ENCODE measurements at regions not wholly inside any gene's neighbourhood (a gene's known extent, or its start where the extent isn't known, plus 50 kb on each side); places are given as distances from the start of the nearest gene placed in this dataset.

GRCh38 chr9:14027116-14027800, 286.7 kb downstream of the NFIB start:
- no peak overlapping the region for H3K9ac ChIP-seq (ENCODE audit: control insufficient read depth, extremely low read depth, insufficient read depth, low read length)
- no peak overlapping the region for H3K4me2 ChIP-seq (ENCODE audit: control insufficient read depth, extremely low read depth, insufficient read depth, low read depth, low read length)
- no peaks in the 10 kb centered on the region for H4K20me1 ChIP-seq (ENCODE audit: control insufficient read depth, extremely low read depth, insufficient read depth, low read length)
- H3K4me3 ChIP-seq (ENCODE audit: control insufficient read depth in 2 of 3, extremely low read depth in 1 of 3, insufficient read depth in 2 of 3, low read depth in 1 of 3, low read length in 3 of 3): no peak overlapping the region
- FAIRE-seq (no peak), DNase-seq (ENCODE audit: low read depth, low spot score) (no peak)
- H3K27ac ChIP-seq (ENCODE audit: control insufficient read depth, insufficient read depth, low read length): no peak overlapping the region
- H3K9me1 ChIP-seq (ENCODE audit: control insufficient read depth, extremely low read depth, insufficient read depth, low read length): no peaks in the 10 kb centered on the region
- no peaks in the 10 kb centered on the region for H3K36me3 ChIP-seq (ENCODE audit: control insufficient read depth in 2 of 2, extremely low read depth in 1 of 2, insufficient read depth in 2 of 2, low read length in 2 of 2)
- no peak overlapping the region for H2AFZ ChIP-seq (ENCODE audit: control insufficient read depth, low read length)
- H3K9me3 ChIP-seq (ENCODE audit: control insufficient read depth, low read depth, low read length): no peaks in the 10 kb centered on the region
- TF ChIP-seq EZH2 (IDR thresholded peaks at IDR 0.05; ENCODE audit: low read length) (no peak), CTCF (optimal IDR thresholded peaks at IDR 0.05 in 1 of 3, IDR thresholded peaks at IDR 0.05 in 1 of 3, conservative IDR thresholded peaks at IDR 0.05 in 1 of 3; ENCODE audit: extremely low read depth in 1 of 3, insufficient read depth in 2 of 3, low read length in 3 of 3) (no peak)
- peaks cover 12% of the 10 kb centered on the region for H3K4me1 ChIP-seq (ENCODE audit: control insufficient read depth, extremely low read depth, insufficient read depth, low read length)
- H3K79me2 ChIP-seq (ENCODE audit: control insufficient read depth, insufficient read depth, low read length): no peaks in the 10 kb centered on the region
- no peaks in the 10 kb centered on the region for H3K27me3 ChIP-seq (ENCODE audit: control insufficient read depth, extremely low read depth, insufficient read depth, low read length)
- dilution Hi-C loops (cut with MboI; ENCODE audit: extremely low pct_ligation_motif_present, low sequenced_read_pairs): no loop called here

GRCh38 chr9:14025741-14026140, 288.2 kb downstream of the NFIB start:
- H3K9me1 ChIP-seq (ENCODE audit: control insufficient read depth, extremely low read depth, insufficient read depth, low read length): no peaks in the 10 kb centered on the region
- no peak overlapping the region for H3K4me3 ChIP-seq (ENCODE audit: control insufficient read depth in 2 of 3, extremely low read depth in 1 of 3, insufficient read depth in 2 of 3, low read depth in 1 of 3, low read length in 3 of 3)
- no peak overlapping the region for H3K4me2 ChIP-seq (ENCODE audit: control insufficient read depth, extremely low read depth, insufficient read depth, low read depth, low read length)
- H3K79me2 ChIP-seq (ENCODE audit: control insufficient read depth, insufficient read depth, low read length): no peaks in the 10 kb centered on the region
- H3K36me3 ChIP-seq (ENCODE audit: control insufficient read depth in 2 of 2, extremely low read depth in 1 of 2, insufficient read depth in 2 of 2, low read length in 2 of 2): no peaks in the 10 kb centered on the region
- TF ChIP-seq CTCF (optimal IDR thresholded peaks at IDR 0.05 in 1 of 3, IDR thresholded peaks at IDR 0.05 in 1 of 3, conservative IDR thresholded peaks at IDR 0.05 in 1 of 3; ENCODE audit: extremely low read depth in 1 of 3, insufficient read depth in 2 of 3, low read length in 3 of 3) (no peak), EZH2 (IDR thresholded peaks at IDR 0.05; ENCODE audit: low read length) (no peak)
- dilution Hi-C loops (cut with MboI; ENCODE audit: extremely low pct_ligation_motif_present, low sequenced_read_pairs): no loop called here
- no peak overlapping the region for H3K27ac ChIP-seq (ENCODE audit: control insufficient read depth, insufficient read depth, low read length)
- peaks cover 8% of the 10 kb centered on the region for H3K4me1 ChIP-seq (ENCODE audit: control insufficient read depth, extremely low read depth, insufficient read depth, low read length)
- H3K9ac ChIP-seq (ENCODE audit: control insufficient read depth, extremely low read depth, insufficient read depth, low read length): no peak overlapping the region
- no peaks in the 10 kb centered on the region for H3K27me3 ChIP-seq (ENCODE audit: control insufficient read depth, extremely low read depth, insufficient read depth, low read length)
- FAIRE-seq (no peak), DNase-seq (ENCODE audit: low read depth, low spot score) (no peak)
- no peaks in the 10 kb centered on the region for H3K9me3 ChIP-seq (ENCODE audit: control insufficient read depth, low read depth, low read length)
- no peak overlapping the region for H2AFZ ChIP-seq (ENCODE audit: control insufficient read depth, low read length)
- no peaks in the 10 kb centered on the region for H4K20me1 ChIP-seq (ENCODE audit: control insufficient read depth, extremely low read depth, insufficient read depth, low read length)

All from keratinocyte (primary cell).